H54 (cell line): ENCODE measurements at regions not wholly inside any gene's neighbourhood (a gene's known extent, or its start where the extent isn't known, plus 50 kb on each side); places are given as distances from the start of the nearest gene placed in this dataset.
"Not testable (repeated sequence)": the region's sequence is repeated elsewhere in the genome, so short reads cannot be mapped to it uniquely, and the experiment has no call there.

ENCODE experiments used
- DNase-seq: peaks from one replicate; pipeline ENCODE4 v3.0.0; 2011; ENCODE audit warnings: low spot score, mixed read lengths; ENCODE audit not compliant: insufficient read length
- FAIRE-seq: peaks from 3 replicates; lab custom pipeline; 2011; peaks lifted over from hg19 to GRCh38; lab: Jason Lieb, UNC
- POLR2A ChIP-seq: IDR thresholded peaks from 2 replicates; pipeline ENCODE4 v1.6.1; 2011; ENCODE audit warnings: low read depth, mild to moderate bottlenecking, low read length

- FAIRE-seq: no peak
- no peak for TF ChIP-seq POLR2A
Measured at GRCh38 chr3:18195836-18196235, 229.3 kb downstream of the SATB1 start.

DNA sequence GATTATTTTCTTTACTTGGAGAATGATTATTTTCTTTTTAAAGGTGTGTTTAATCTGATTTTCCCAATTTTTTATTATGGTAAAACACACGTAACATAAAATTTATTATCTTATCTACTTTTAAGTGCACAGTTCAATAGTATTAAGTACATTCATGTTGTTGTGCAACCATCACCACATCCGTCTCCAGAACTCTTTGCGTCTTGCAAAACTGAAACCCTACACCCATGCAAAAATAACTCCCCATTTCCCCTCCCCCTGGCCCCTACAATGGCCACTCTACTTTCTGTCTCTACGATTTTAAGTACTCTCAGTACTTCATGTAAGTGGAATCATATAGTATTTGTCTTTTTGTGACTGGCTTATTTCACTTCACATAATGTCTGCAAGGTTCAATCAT lies 230.7 kb downstream of the SATB1 start:
- TF ChIP-seq POLR2A: no peak
- no peak for FAIRE-seq
- no peak for DNase-seq

More at GRCh38 chr3:18195836-18196235, 229.3 kb downstream of the SATB1 start:
- no peak for DNase-seq

DNA sequence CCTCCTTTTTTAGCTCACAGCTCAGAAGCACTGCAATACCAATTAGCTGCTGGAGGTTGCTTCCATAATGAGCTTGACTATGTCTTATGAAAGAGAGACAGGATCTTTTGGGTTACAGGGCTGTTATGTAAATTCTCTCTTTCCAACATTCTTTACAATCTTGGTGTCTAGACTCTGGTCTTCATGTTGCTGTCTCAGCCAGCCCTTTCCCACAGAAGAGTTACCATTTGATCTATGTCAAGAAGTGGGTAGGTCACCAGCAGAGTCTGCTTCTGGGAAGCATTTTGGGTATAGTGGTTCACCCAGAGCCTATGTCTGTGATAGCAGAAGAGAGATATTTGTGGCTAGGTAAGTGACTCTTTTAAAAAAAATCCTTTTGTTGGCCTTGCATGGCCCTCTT lies 234.5 kb downstream of the SATB1 start:
- FAIRE-seq: no peak
- no peak for DNase-seq
- TF ChIP-seq POLR2A: no peak

GRCh38 chr3:18189282-18190050 lies 235.7 kb downstream of the SATB1 start:
- no peak for TF ChIP-seq POLR2A
- no peak for FAIRE-seq
- DNase-seq: no peak

DNA sequence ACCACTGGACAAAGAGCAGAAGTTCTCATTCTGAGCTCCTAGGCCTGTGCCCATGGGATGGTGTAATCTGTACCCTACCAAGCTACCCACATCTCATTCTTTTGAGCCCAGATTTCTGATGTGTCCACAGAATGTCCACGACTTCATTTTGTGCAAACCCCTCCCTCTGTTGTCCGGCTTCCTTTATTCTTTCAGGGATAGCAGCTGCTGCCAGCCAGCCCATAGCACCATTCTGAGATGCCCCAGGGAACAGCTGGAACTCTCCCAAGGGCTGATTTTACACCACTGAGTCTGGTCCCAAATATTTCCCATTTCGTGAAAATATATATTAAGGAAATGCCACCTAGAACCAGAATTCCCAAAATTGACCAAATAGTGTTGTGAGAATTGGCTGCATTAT lies 236.6 kb downstream of the SATB1 start:
- TF ChIP-seq POLR2A: no peak
- DNase-seq (no peak), FAIRE-seq (no peak)

DNA sequence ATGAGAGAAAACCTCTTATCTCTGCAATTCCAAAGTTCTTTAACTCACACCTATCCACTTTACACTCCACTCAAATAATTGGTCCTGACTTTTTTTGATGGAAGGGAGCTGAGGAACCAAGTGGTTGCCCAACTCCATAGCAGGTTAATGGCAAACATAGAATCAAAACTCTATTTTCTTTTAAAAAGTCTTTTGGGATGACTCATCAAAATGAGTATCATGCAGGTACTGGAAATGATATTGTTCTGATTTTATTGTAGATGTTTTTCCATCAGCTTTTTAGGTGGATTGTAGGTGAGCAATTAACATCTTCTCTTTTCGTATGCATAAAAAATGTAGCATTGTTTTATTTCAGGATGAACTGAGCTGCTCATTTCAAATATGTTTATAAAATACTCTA lies 239.5 kb downstream of the SATB1 start:
- TF ChIP-seq POLR2A: no peak
- FAIRE-seq (no peak), DNase-seq (no peak)

GRCh38 chr3:18182923-18183322 lies 242.2 kb downstream of the SATB1 start:
- not testable (repeated sequence) for FAIRE-seq, DNase-seq

DNA sequence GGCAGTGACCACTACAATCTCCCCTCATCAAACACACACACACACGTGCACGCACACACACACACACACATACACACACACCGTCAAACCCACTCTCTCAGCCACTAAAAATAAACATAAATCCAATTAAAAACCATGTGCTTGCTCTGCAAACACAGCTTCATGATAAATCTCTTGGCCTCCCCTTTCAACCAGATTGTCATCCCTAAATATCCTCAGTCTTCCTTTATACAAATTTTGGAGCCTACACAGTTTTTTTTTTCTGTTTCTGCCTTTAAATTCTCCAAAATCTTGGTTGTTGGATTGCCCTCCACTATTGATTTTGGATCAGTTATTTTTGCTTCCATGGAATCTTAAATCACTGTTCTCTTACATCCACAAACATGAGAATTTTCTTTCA lies 245.6 kb downstream of the SATB1 start:
- FAIRE-seq (no peak), DNase-seq (no peak)
- no peak for TF ChIP-seq POLR2A

DNA sequence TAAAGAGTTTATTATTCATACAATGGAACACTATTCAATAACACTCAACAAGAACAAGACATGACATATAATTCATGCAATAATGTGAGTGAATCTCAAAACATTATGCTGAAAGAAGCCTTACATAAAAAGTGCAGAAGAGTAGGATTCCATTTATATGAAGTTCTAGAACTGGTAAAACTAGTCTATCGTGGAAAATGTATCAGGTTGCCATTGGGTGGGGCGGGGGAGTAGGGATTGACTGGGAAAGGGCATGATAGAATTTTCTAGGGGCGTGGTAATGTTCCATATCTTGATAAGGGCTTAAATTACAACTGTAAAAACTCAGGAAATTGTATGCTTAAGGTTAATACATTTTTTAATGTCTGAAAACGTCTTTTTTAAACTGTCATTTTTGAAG lies 247.9 kb downstream of the SATB1 start:
- FAIRE-seq: no peak
- no peak for DNase-seq
- no peak for TF ChIP-seq POLR2A

DNA sequence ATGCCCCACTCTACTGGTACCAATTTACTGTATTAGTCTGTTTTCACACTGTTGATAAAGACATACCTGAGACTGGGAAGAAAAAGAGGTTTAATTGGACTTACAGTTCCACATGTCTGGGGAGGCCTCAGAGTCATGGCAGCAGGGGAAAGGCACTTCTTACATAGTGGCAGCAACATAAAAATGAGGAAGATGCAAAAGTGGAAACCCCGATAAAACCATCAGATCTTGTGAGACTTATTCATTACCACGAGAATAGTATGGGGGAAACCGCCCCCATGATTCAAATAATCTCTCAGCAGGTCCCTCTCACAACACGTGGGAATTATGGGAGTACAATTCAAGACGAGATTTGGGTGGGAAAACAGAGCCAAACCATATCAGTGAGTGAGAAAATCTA lies 251.2 kb downstream of the SATB1 start:
- FAIRE-seq, DNase-seq: not testable (repeated sequence)

DNA sequence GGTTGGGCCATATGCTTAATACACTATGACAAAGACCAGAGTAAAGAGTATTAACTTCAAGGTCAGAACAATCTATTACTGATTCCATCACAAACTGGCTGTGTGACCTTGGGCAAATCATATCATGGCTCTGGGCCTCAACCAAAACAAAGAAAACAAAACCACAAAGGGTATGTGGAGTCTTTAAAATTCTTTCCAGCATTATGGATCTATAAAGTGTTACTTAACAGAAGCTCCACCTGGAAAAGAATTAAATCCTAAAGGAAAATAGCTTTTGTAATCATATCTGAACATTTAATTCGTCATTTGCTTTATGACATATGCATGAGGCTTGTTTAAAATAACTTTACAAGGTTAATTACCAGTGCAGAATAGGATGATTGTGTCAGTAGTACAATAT lies 265.5 kb downstream of the SATB1 start:
- no peak for FAIRE-seq

DNA sequence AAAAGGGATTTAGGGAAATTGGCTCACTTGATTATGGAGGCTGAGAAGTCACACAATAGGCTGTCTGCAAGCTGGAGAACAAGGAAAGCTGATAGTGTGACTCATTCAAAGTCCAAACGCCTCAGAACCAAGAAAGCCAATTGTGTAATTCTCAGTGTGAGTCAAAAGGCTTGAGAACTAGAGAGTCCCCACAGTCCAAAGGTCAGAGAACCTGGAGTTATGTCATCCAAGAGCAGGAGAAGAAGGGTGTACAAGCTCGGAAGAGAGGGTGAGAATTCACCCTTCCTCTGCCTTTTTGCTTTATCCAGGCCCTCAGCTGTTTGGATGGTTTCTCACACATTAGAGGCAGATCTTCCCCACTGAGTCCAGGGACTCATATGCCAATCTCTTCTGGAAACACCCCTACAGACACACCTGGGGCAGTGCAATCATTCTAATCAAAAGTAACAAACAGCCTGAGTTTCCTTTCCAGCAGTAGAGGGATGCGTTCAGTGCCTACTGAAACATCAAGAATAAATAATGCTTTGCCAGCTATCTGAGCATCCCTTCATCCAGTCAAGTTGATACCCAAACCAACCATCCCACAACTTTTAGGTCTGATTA lies 271.5 kb downstream of the SATB1 start:
- no peak for TF ChIP-seq POLR2A
- DNase-seq (peak; percentile 34), FAIRE-seq (peak; percentile 94)

More for the DNA sequence above, 265.5 kb downstream of the SATB1 start:
- DNase-seq: no peak
- no peak for TF ChIP-seq POLR2A

- FAIRE-seq: no peak
- no peak for DNase-seq
- TF ChIP-seq POLR2A: no peak
Measured at GRCh38 chr3:18151199-18151598, 273.9 kb downstream of the SATB1 start.

DNA sequence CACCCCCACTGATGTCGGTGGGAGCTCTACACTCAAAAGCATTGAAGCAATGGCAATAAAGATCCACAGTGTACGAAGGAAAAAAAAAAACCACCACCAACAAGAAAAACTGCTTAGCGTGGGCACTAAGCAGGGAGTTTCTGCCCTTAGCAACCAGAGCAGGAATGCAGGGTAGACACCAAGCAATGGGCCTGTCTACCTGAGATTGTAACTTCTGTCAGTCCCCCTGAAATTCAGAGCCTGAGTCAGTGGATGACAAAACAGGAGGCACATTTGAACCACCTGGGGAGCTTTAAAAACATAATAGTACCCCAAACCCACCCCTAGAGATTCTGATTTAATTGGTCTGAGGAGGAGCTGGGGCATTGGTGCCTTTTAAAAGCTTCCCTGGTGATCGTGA lies 275.2 kb downstream of the SATB1 start:
- DNase-seq (no peak), FAIRE-seq (no peak)
- TF ChIP-seq POLR2A: no peak

GRCh38 chr3:18149386-18149785 lies 275.8 kb downstream of the SATB1 start:
- FAIRE-seq (no peak), DNase-seq (no peak)
- no peak for TF ChIP-seq POLR2A
